ENCODE measurements at regions not wholly inside any gene's neighbourhood (a gene's known extent, or its start where the extent isn't known, plus 50 kb on each side); places are given as distances from the start of the nearest gene placed in this dataset.

GRCh38 chr11:70739811-70740487, 341.6 kb downstream of the CTTN start:
- DNase-seq (ENCODE audit: low spot score): no peak

DNA sequence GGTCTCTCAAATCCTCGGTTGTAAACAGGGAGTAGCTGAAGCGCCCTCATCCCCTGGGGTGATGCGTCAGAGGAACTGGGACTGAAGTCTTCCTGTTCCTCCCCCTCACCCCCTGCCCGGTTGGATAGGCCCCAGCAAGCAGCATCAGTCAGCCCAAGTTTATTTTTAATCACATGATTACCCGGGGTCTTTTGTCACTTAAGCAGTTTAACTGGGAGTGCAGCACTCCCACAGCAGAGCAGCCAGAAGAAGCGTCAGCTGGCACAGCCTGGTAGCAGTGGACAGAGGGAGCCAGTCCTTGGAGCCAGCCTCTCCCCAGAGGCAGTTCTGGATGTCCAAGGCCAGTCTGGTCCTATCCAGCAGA, 342.1 kb downstream of the CTTN start:
- no peak for DNase-seq (ENCODE audit: low spot score)

DNA sequence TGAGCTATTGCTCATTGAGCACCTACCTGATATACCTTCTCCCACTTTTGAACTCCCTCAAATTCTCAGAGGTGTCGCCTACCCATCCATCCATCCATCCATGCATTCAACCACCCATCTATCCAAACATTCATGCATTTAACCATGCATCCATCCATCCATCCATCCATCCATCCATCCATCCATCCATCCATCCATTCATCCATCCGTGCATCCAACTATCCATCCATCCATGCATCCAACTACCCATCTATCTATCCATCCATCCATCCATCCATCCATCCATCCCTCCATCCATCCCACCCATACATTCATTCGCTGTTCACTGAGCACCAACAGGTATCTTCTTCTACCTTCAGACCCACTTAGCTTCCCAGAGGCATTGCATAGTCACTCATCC, 342.8 kb downstream of the CTTN start:
- DNase-seq (ENCODE audit: low spot score): no peak

DNA sequence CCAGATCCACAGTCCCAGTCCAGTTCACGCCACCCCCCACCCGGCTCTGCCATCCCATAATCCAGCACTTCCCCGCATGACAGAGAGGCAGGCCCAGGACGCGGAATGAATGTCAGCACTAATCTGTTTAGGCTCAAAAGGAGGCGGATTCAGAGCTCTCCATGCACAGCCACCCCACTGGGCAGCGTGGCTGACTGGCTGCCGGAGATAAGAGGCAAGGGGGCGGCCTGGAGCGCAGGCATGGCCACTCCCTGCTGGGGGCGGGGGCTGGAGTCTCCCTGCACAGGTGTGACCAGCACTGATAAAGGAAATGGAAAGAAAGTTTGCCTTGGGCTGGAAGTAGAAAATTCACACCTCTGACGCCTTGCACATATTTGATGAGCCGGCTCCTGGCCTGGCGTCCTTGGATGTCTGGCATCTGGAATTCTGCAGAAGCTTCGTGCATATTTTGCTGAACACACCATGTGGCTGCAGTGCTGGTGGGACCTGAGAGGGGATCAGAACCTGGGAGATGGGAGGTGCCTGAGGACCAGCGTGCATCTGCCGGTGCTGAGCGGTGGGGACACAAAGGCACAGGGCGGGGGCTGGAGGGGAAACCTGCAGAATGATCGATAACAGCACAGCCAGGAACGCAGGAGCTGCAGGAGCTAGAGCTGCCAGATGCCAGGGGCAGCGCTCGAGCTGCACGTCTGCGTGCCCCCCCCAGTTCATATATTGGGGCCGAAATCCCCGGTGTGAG, 344.4 kb downstream of the CTTN start:
- DNase-seq (ENCODE audit: low spot score): no peak

GRCh38 chr11:70743329-70743728, 345.0 kb downstream of the CTTN start:
- DNase-seq (ENCODE audit: low spot score): no peak

GRCh38 chr11:70743941-70744351, 345.6 kb downstream of the CTTN start:
- no peak for DNase-seq (ENCODE audit: low spot score)

GRCh38 chr11:70744396-70745185, 346.3 kb downstream of the CTTN start:
- no peak for DNase-seq (ENCODE audit: low spot score)

- DNase-seq (ENCODE audit: low spot score): no peak
Observed at GRCh38 chr11:70745451-70745850, 347.1 kb downstream of the CTTN start.

DNA sequence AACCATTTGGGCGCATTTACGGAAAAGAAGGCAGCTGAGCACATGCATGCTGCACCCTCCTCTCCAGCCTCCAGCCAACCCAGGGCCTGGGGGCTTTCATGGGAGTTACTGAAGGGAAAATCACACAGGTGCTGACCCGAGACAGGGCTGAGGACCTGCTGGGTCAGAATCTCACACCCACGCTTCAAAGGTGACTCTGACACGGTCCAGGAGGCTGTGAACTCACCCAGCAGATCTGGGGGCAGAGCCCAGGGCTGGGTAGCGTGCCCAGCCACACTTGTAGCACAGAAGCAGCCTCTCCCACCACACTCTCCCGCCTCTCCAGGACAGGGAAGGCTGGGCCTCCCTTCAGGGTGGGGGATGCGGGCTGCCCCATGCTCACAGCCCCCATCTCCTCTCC, 347.6 kb downstream of the CTTN start:
- DNase-seq (ENCODE audit: low spot score): no peak

GRCh38 chr11:70746351-70746750, 348.0 kb downstream of the CTTN start:
- DNase-seq (ENCODE audit: low spot score): no peak

GRCh38 chr11:70747285-70747684, 349.0 kb downstream of the CTTN start:
- DNase-seq (ENCODE audit: low spot score): no peak

DNA sequence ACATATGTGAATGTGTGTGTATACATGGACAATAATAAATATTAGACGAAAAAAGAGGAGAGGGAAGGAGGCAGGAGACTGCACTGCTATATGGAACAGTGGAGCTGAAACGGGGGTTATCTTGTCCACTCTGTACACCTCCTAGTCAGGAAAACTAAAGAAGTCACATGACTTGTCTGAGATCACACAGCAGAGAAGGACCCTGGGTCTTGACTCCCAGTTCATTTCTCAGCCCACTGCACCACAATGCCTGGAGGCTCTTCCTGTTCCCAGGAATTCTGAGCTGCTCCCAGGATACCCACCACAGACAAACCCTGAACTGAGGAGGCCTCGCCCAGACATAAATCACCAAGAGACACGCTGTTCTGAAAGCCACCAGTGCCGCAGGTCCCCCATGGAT, 349.6 kb downstream of the CTTN start:
- no peak for DNase-seq (ENCODE audit: low spot score)

DNA sequence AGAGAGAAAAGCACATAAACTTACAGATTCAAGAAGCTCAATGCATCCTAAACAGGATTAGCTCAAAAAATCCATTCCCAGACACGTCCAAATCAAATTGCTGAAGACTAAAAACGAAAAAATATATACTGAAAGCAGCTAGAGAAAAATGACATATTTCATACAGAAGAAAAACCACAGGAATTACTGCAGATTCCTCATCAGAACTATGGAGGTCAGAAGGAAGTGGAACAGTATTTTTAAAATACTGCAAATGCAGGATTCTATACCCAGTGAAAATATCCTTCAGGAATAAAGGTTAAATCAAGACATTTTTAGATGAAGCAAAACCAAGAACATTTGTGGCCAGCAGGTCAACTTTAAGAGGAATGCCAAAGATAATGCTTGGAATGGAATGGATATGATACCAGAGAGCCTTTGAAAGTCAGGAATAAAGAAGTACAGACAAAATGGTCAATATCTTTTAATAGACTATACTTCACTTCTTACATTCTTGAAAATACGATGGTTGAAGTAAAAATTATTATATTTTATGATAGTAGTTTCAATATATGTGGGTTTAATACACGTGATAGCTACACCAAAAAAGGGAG, 352.9 kb downstream of the CTTN start:
- DNase-seq (ENCODE audit: low spot score): no peak

DNA sequence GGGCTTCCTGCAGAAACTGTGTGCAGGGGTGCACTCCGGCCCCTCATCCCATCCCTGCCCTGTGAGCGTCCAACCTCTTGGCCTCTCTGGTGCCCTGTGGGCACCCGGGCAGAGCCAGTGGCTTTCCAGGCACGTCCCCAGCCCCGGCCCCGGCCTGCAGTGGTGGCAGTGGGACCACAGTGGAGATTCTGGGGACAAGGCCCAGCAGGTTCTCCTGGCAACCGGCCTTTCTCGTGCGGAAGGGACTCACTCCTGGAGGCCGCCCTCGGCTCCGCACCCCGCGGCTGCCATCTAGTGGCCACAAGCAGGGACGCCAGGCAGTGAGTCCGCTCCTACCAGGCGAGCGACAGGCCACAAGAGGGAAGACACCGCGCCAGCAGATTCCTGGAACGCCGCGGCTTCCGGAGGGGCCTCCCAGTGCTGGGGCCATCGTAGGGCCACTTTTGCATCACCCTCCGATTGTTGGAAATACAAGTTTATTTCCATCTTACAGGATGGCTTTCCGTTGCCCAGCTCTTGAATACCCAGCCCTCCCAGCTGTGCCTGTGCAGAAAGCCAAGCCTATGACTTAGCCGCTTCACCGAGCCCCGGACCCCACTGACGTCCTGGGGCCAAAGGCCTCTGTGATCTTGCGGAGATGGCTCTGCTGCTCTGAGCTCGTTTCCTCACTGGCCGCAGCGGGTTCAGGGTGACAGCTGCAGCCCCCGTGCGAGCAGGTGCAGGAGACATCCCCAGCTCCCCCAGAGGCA, 357.3 kb downstream of the CTTN start:
- DNase-seq (ENCODE audit: low spot score): peak; percentile 83

GRCh38 chr11:70756341-70756740, 358.0 kb downstream of the CTTN start:
- DNase-seq (ENCODE audit: low spot score): no peak

- no peak for DNase-seq (ENCODE audit: low spot score)
Observed at GRCh38 chr11:70756756-70757155, 358.4 kb downstream of the CTTN start.

DNA sequence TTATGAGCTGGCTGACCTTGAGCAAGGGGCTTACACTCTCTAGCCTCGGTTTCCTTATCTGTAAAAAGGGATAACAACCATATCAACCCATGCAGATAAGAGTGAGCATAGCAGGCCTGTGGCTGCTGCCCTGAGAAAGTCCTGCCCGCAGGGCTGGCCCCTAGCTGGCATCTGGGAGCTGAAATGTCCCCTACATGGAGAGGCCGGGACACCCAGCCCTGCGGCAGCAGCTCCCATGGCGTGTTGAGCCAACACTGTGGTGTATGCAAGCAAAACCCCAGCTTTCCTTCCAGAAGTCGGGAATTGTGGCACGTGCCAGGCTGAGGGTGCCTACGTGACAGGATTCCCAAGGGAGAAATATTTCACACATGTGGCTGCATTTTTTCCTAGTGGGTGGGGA, 358.9 kb downstream of the CTTN start:
- no peak for DNase-seq (ENCODE audit: low spot score)

DNA sequence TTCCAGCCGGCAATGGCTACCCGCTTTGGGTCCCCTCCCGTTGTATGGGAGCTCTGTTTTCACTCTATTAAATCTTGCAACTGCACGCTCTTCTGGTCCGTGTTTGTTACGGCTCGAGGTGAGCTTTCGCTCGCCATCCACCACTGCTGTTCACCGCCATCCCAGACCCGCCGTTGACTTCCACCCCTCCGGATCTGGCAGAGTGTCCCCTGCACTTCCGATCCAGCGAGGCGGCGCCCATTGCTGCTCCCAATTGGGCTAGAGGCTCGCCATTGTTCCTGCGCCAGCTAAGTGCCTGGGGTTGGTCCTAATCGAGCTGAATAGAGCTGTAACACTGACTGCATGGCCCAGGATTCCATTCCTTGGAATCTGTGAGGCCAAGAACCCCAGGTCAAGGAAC, 359.9 kb downstream of the CTTN start:
- DNase-seq (ENCODE audit: low spot score): no peak

DNA sequence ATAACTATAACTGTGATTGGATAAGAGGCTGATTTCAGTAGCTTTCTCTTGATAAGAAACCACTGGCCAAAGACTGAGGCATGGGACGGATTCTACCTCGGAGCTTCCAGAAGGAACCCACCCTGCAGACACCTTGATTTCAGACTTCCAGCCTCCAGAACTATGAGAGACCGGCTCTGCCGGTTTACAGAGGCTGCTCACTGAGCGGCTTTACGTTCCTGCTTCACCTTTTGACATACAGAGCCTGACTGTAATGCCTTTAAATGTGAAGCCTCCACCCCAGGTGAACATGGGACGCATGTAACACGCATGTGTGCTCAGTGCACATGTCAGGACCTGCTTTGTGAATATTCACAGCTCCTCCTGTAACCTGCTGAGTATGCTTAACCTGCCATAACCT, 361.5 kb downstream of the CTTN start:
- DNase-seq (ENCODE audit: low spot score): no peak

DNA sequence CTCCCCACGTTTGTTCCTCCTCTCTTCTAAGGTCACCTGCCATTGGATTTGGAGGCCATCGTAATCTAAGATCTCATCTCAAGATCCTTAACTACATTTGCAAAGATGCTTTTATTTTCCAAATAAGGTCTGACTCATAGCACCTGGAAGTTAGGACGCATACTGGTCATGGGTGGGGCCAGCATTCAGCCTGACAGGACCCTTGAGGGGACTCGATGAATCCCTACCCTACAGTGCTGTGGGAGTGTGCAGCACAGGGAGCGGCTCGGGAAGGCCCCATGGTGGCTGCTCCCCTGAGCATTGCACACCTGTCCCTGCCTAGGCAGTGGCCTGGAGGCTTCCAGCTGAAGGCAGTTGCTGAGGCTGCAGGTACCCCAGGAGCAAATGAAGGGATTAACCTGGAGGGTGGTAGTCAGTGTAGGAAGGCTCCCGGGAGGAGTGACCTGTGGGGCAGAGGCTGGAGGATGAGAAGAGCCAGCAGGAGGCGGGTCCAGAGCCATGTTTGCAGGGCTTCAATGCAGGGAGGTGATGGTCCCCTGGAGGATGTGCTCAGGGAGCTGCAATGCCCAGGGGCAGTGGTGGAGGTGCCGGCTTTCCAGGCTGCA, 362.2 kb downstream of the CTTN start:
- no peak for DNase-seq (ENCODE audit: low spot score)
